Hematopoietic multipotent progenitor cell treated with erythropoietin and hydrocortisone succinate and interleukin-3 and kit ligand, for 6 days (in vitro differentiated cells): ENCODE measurements at regions not wholly inside any gene's neighbourhood (a gene's known extent, or its start where the extent isn't known, plus 50 kb on each side); places are given as distances from the start of the nearest gene placed in this dataset.
"Not testable (repeated sequence)": the region's sequence is repeated elsewhere in the genome, so short reads cannot be mapped to it uniquely, and the experiment has no call there.

Experiments used
- DNase-seq: peaks from one replicate; pipeline ENCODE4 v3.0.0-alpha.2; 2015

GRCh38 chr4:107468156-107468555 is 251.9 kb downstream of the PAPSS1 start:
- no peak for DNase-seq

- DNase-seq: no peak
Observed at GRCh38 chr4:107467461-107467860, 252.6 kb downstream of the PAPSS1 start.

- DNase-seq: no peak
Observed at GRCh38 chr4:107458194-107458593, 261.8 kb downstream of the PAPSS1 start.

GRCh38 chr4:107453987-107454386 is 266.0 kb downstream of the PAPSS1 start:
- no peak for DNase-seq

- no peak for DNase-seq
Observed at GRCh38 chr4:107452717-107453630, 267.1 kb downstream of the PAPSS1 start.

GRCh38 chr4:107449611-107450369 is 270.2 kb downstream of the PAPSS1 start:
- no peak for DNase-seq

- DNase-seq: no peak
Observed at GRCh38 chr4:107442538-107443111, 277.4 kb downstream of the PAPSS1 start.

- no peak for DNase-seq
Observed at GRCh38 chr4:107439401-107439800, 280.6 kb downstream of the PAPSS1 start.

- not testable (repeated sequence) for DNase-seq
Observed at GRCh38 chr4:107436471-107436870, 283.6 kb downstream of the PAPSS1 start.

GRCh38 chr4:107432451-107432850 is 287.6 kb downstream of the PAPSS1 start:
- DNase-seq: no peak

- no peak for DNase-seq
Observed at GRCh38 chr4:107423677-107424405, 296.2 kb downstream of the PAPSS1 start.

GRCh38 chr4:107419536-107419935 is 300.5 kb downstream of the PAPSS1 start:
- DNase-seq: not testable (repeated sequence)

GRCh38 chr4:107419052-107419451 is 301.0 kb downstream of the PAPSS1 start:
- DNase-seq: no peak

GRCh38 chr4:107415490-107415889 is 304.5 kb downstream of the PAPSS1 start:
- DNase-seq: not testable (repeated sequence)

- not testable (repeated sequence) for DNase-seq
Observed at GRCh38 chr4:107409872-107410271, 310.2 kb downstream of the PAPSS1 start.

- DNase-seq: no peak
Observed at GRCh38 chr4:107408968-107409367, 311.1 kb downstream of the PAPSS1 start.

GRCh38 chr4:107404591-107405300 is 315.3 kb downstream of the PAPSS1 start:
- no peak for DNase-seq

- DNase-seq: no peak
Observed at GRCh38 chr4:107402291-107402690, 317.7 kb downstream of the PAPSS1 start.

GRCh38 chr4:107392951-107393350 is 327.1 kb downstream of the PAPSS1 start:
- DNase-seq: no peak

GRCh38 chr4:107392380-107392779 is 327.7 kb downstream of the PAPSS1 start:
- no peak for DNase-seq

- DNase-seq: no peak
Observed at GRCh38 chr4:107391630-107392028, 328.4 kb downstream of the PAPSS1 start.

- no peak for DNase-seq
Observed at GRCh38 chr4:107391009-107391629, 328.9 kb downstream of the PAPSS1 start.
